IMR-90 (cell line): ENCODE measurements at regions not wholly inside any gene's neighbourhood (a gene's known extent, or its start where the extent isn't known, plus 50 kb on each side); places are given as distances from the start of the nearest gene placed in this dataset.

Experiments used
- ATAC-seq: fragments of 200-7000 bp; cut with Tn5 transposase; 2 replicates; pipeline ENCODE4 v1.9.1; 2020; ENCODE audit warnings: low read depth, mild to moderate bottlenecking, moderate library complexity
- BruUV-seq: library from RNA; stranded (reverse); fragments of 400-500 nt; replicated peaks from 2 replicates; lab custom pipeline; 2021; lab: Mats Ljungman, UMichigan
- CTCF ChIA-PET: fragments of 300-600 bp; formaldehyde crosslinking; extraction: SDS; loops from one replicate; lab custom pipeline; 2021; ENCODE audit warnings: antibody characterized with exemption; lab: Yijun Ruan, JAX
- POLR2A ChIA-PET: fragments of 300-600 bp; sonication (Branson Sonifier 250); formaldehyde crosslinking; loops from one replicate; lab custom pipeline; 2022; ENCODE audit warnings: antibody characterized with exemption; ENCODE audit not compliant: unreplicated experiment; lab: Charles Lee
- DNase-seq: peaks from one replicate; pipeline ENCODE4 v3.0.0; 2013
- H2AFZ ChIP-seq: replicated peaks from 2 replicates; pipeline ENCODE3; 2013; ENCODE audit warnings: low read length, mild to moderate bottlenecking; ENCODE audit not compliant: poor library complexity
- H2AK5ac ChIP-seq: 2 replicates; pipeline ENCODE4 v1.6.1; 2013; ENCODE audit warnings: low read depth, low read length, inconsistent platforms
- H2AK9ac ChIP-seq: replicated peaks from 2 replicates; pipeline ENCODE3; 2013; ENCODE audit warnings: mild to moderate bottlenecking, low read depth, low read length, moderate library complexity; ENCODE audit not compliant: poor library complexity
- H2BK120ac ChIP-seq: 2 replicates; pipeline ENCODE4 v1.6.1; 2013; ENCODE audit warnings: low read depth, low read length, inconsistent platforms
- H2BK15ac ChIP-seq: 3 replicates; pipeline ENCODE4 v1.6.1; 2013; ENCODE audit warnings: low read depth, low read length, inconsistent platforms
- H2BK20ac ChIP-seq: 2 replicates; pipeline ENCODE4 v1.6.1; 2013; ENCODE audit warnings: low read depth, mild to moderate bottlenecking, inconsistent platforms, low read length, moderate library complexity
- H2BK5ac ChIP-seq: 2 replicates; pipeline ENCODE4 v1.6.1; 2013; ENCODE audit warnings: mild to moderate bottlenecking, low read depth, low read length, inconsistent platforms; ENCODE audit not compliant: poor library complexity, severe bottlenecking
- H3K14ac ChIP-seq: replicated peaks from 2 replicates; pipeline ENCODE4 v1.6.1; 2013; ENCODE audit warnings: low read depth, low read length, inconsistent platforms
- H3K18ac ChIP-seq: 2 replicates; pipeline ENCODE4 v1.6.1; 2013; ENCODE audit warnings: low read depth, low read length, control low read depth
- H3K23ac ChIP-seq: 2 replicates; pipeline ENCODE4 v1.6.1; 2013; ENCODE audit warnings: low read depth, low read length, inconsistent platforms
- H3K27ac ChIP-seq: 2 replicates; pipeline ENCODE4 v1.5.1; 2013; ENCODE audit warnings: mild to moderate bottlenecking, control low read depth, low read length; ENCODE audit not compliant: insufficient read depth
- H3K27me3 ChIP-seq: 2 replicates; pipeline ENCODE4 v1.6.1; 2013; ENCODE audit warnings: low read length; ENCODE audit not compliant: control insufficient read depth, insufficient read depth
- H3K36me3 ChIP-seq: 2 replicates; pipeline ENCODE4 v1.6.1; 2013; ENCODE audit warnings: low read length, mixed read lengths; ENCODE audit not compliant: control insufficient read depth, insufficient read depth
- H3K4ac ChIP-seq: 2 replicates; pipeline ENCODE4 v1.6.1; 2013; ENCODE audit warnings: low read depth, low read length, inconsistent platforms
- H3K4me1 ChIP-seq: 2 replicates; pipeline ENCODE4 v1.6.1; 2013; ENCODE audit warnings: low read length, mixed read lengths; ENCODE audit not compliant: control insufficient read depth, insufficient read depth
- H3K4me2 ChIP-seq: 2 replicates; pipeline ENCODE4 v1.6.1; 2013; ENCODE audit warnings: low read depth, mild to moderate bottlenecking, control low read depth, low read length, moderate library complexity
- H3K4me3 ChIP-seq: 2 replicates; pipeline ENCODE4 v1.5.1; 2013; ENCODE audit warnings: low read depth, mild to moderate bottlenecking, control low read depth, low read length, moderate library complexity; ENCODE audit not compliant: insufficient read depth
- H3K56ac ChIP-seq: 2 replicates; pipeline ENCODE4 v1.6.1; 2013; ENCODE audit warnings: low read length, inconsistent platforms; ENCODE audit not compliant: insufficient read depth; ENCODE audit errors: extremely low read depth
- H3K79me1 ChIP-seq, 2 experiments: 2 replicates each; pipeline ENCODE4 v1.6.1; 2013; ENCODE audit warnings: low read length in 2 of 2, inconsistent platforms in 1 of 2, low read depth in 1 of 2
- H3K9ac ChIP-seq: 2 replicates; pipeline ENCODE4 v1.6.1; 2013; ENCODE audit warnings: low read depth, low read length, control low read depth
- H3K9me1 ChIP-seq: 2 replicates; pipeline ENCODE4 v1.6.1; 2013; ENCODE audit warnings: low read length, inconsistent platforms; ENCODE audit not compliant: insufficient read depth
- H3K9me3 ChIP-seq: 2 replicates; pipeline ENCODE4 v1.6.1; 2013; ENCODE audit warnings: low read length; ENCODE audit not compliant: control insufficient read depth, insufficient read depth
- H4K20me1 ChIP-seq: 2 replicates; pipeline ENCODE4 v1.6.1; 2013; ENCODE audit warnings: low read length, inconsistent platforms; ENCODE audit not compliant: insufficient read depth
- H4K5ac ChIP-seq: 2 replicates; pipeline ENCODE4 v1.6.1; 2013; ENCODE audit warnings: mild to moderate bottlenecking, low read depth, low read length, control low read depth
- H4K8ac ChIP-seq, 2 experiments: 2 replicates each; pipeline ENCODE4 v1.6.1; 2013; ENCODE audit warnings: low read depth in 2 of 2, low read length in 2 of 2, control low read depth in 1 of 2, inconsistent platforms in 1 of 2
- H4K91ac ChIP-seq: 2 replicates; pipeline ENCODE4 v1.6.1; 2013; ENCODE audit warnings: low read depth, low read length, inconsistent platforms; ENCODE audit not compliant: insufficient read depth
- BHLHE40 ChIP-seq: fragments of 150-350 bp; IDR thresholded peaks from 2 replicates; pipeline ENCODE4 v1.6.1; 2016; ENCODE audit warnings: mild to moderate bottlenecking, low read depth, low read length
- CEBPB ChIP-seq: IDR thresholded peaks from 2 replicates; pipeline ENCODE4 v1.6.1; 2012; ENCODE audit warnings: low read depth, low read length, improper control_type of control experiment
- CHD1 ChIP-seq: IDR thresholded peaks from 2 replicates; pipeline ENCODE4 v1.6.1; 2012; ENCODE audit warnings: low read depth, low read length, improper control_type of control experiment
- FOS ChIP-seq: fragments of 150-350 bp; IDR thresholded peaks from 2 replicates; pipeline ENCODE4 v1.6.1; 2016; ENCODE audit warnings: low read depth, low read length
- MAZ ChIP-seq: IDR thresholded peaks from 2 replicates; pipeline ENCODE4 v1.6.1; 2012; ENCODE audit warnings: low read depth, mild to moderate bottlenecking, low read length, improper control_type of control experiment, moderate library complexity, borderline replicate concordance
- POLR2A ChIP-seq: IDR thresholded peaks from 2 replicates; pipeline ENCODE4 v1.6.1; 2012; ENCODE audit warnings: mild to moderate bottlenecking, low read depth, low read length
- WGBS, 2 experiments: methylation state at CpG; one replicate each; pipeline versions ENCODE4 v1.1.5 to v1.1.7; 2013; ENCODE audit warnings: missing lambda C conversion rate in 2 of 2; ENCODE audit not compliant: insufficient read length in 1 of 2; ENCODE audit errors: extremely low coverage in 2 of 2; 5-methylcytosine and 5-hydroxymethylcytosine counted together
- dilution Hi-C: fragments of 300-500 bp; cut with HindIII; formaldehyde crosslinking; loops from one replicate; pipeline ENCODE4 v1.14.3; 2018; ENCODE audit warnings: low sequenced_read_pairs; ENCODE audit not compliant: unreplicated experiment
- in situ Hi-C: fragments of 300-500 bp; cut with MboI; formaldehyde crosslinking; loops from 3 replicates; pipeline ENCODE4 v1.14.3; 2019; ENCODE audit warnings: low sequenced_read_pairs, inconsistent platforms, mixed read lengths
- intact Hi-C: fragments of 100-400 bp; cut with micrococcal nuclease; formaldehyde crosslinking; loops from 2 replicates; pipeline ENCODE4 v1.10.0; 2022

- Histone ChIP-seq H3K23ac (no peak overlapping the region; the same call in 1 of the 2 replicates), H3K27me3 (no peaks in the 10 kb centered on the region), H4K5ac (peak overlapping the region; percentile 86; the same call in 1 of the 2 replicates), H2BK20ac (peak overlapping the region; percentile 93), H2BK5ac (peak overlapping the region; percentile 93), H3K79me1 (0 out of 4 replicates have a peak, but pooled peaks cover 0 to 5% of the 10 kb centered on the region in 2 experiments), H3K4me2 (peak overlapping the region; percentile 90; the same call in 1 of the 2 replicates), H4K8ac (peak overlapping the region; percentile 2 to 82), H2BK120ac (peak overlapping the region; percentile 93), H2AK5ac (no peak overlapping the region; the same call in 1 of the 2 replicates), H3K27ac (no peak overlapping the region; the same call in 1 of the 2 replicates), H3K36me3 (no peaks in the 10 kb centered on the region), H3K9me3 (no peaks in the 10 kb centered on the region), H3K14ac (peak overlapping the region; percentile 70), H4K91ac (peak overlapping the region; percentile 92; the same call in 1 of the 2 replicates), H3K4ac (peak overlapping the region; percentile 77), H3K56ac (peak overlapping the region; percentile 83), H3K4me1 (peaks cover 7% of the 10 kb centered on the region), H3K9me1 (peaks cover 2% of the 10 kb centered on the region; the same call in 1 of the 2 replicates), H4K20me1 (no peaks in the 10 kb centered on the region), H2AFZ (peak overlapping the region; percentile 38), H3K18ac (peak overlapping the region; percentile 94; the same call in 1 of the 2 replicates), H3K4me3 (no peak overlapping the region), H2BK15ac (peak overlapping the region; percentile 49; the same call in 1 of the 3 replicates), H3K9ac (no peak overlapping the region), H2AK9ac (no peak overlapping the region)
- dilution Hi-C loops (no loop called here), intact Hi-C loops (no loop called here), in situ Hi-C loops (no loop called here)
- ATAC-seq (peak; percentile 87), DNase-seq (peak; percentile 92)
- TF ChIP-seq FOS (peak; percentile 43; the same call in 1 of the 2 replicates), CHD1 (no peak), CEBPB (0 out of 2 replicates have a peak, but pooled peaks have one; percentile 1), POLR2A (no peak), MAZ (no peak), BHLHE40 (peak; percentile 33; the same call in 1 of the 2 replicates)
- ChIA-PET CTCF (interaction anchor here (0.7 kb wide), 1 partner anchor 144 kb away, joined by 3 read pairs; no protein-coding TSS in a partner anchor), POLR2A (interaction anchor here (0.6 kb wide), 1 partner anchor 120 kb away, joined by 6 read pairs; no protein-coding TSS in a partner anchor)
- no CpG with 5 or more reads among the region's 1 CpG for WGBS, 2 experiments
- no TSS peak for BruUV-seq
These were observed 112.1 kb upstream of the FRMD6 start for GRCh38 chr14:51539571-51540037.
